Neural progenitor cell (in vitro differentiated cells): ENCODE measurements at regions not wholly inside any gene's neighbourhood (a gene's known extent, or its start where the extent isn't known, plus 50 kb on each side); places are given as distances from the start of the nearest gene placed in this dataset.

ENCODE experiments used
- EZH2 ChIP-seq: fragments of 200-600 bp; sonication (generic); IDR thresholded peaks from 2 replicates; pipeline ENCODE4 v1.6.1; 2017; ENCODE audit warnings: antibody characterized with exemption, mild to moderate bottlenecking, moderate library complexity
- TF ChIP-seq, protein P1 (sequence below): fragments of 200-600 bp; sonication (generic); IDR thresholded peaks from 2 replicates; pipeline ENCODE4 v1.5.1; 2017; ENCODE audit warnings: antibody characterized with exemption, mild to moderate bottlenecking

DNA sequence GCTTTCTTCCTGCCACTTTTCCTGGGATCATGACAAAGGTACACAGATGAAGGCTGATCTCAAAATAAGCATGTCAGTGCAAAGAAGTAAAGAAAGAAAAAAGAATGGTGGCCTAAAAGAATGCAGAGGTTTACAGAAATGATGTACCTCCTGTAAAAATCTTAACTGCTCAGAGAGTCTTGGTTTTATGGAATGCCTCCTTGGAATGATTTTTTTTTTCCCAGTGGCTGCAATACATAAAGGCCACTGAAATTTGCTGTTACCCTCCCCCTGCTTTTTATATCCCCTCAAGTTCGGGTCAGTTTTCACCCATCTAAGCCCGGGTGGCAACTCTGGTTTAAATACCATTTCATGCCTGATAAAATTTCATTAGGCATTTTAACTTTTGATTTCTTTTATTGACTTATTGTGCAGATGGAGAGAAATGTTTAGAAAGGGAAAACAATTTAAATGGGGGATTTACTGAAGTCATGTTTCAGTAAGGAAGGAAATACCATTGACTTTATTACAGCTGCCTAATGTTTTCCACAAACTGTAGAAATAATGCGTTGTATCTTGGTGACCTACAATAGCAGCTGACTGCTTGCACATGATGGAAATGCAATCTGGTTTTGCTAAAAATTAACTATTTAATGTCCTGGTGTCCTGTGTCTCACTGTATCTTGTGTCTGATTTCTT, 102.5 kb downstream of the SAMD9 start:
- TF ChIP-seq, protein P1, sequence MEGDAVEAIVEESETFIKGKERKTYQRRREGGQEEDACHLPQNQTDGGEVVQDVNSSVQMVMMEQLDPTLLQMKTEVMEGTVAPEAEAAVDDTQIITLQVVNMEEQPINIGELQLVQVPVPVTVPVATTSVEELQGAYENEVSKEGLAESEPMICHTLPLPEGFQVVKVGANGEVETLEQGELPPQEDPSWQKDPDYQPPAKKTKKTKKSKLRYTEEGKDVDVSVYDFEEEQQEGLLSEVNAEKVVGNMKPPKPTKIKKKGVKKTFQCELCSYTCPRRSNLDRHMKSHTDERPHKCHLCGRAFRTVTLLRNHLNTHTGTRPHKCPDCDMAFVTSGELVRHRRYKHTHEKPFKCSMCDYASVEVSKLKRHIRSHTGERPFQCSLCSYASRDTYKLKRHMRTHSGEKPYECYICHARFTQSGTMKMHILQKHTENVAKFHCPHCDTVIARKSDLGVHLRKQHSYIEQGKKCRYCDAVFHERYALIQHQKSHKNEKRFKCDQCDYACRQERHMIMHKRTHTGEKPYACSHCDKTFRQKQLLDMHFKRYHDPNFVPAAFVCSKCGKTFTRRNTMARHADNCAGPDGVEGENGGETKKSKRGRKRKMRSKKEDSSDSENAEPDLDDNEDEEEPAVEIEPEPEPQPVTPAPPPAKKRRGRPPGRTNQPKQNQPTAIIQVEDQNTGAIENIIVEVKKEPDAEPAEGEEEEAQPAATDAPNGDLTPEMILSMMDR = no peak
- no peak for TF ChIP-seq EZH2
